GM18505 (cell line): ENCODE measurements at regions not wholly inside any gene's neighbourhood (a gene's known extent, or its start where the extent isn't known, plus 50 kb on each side); places are given as distances from the start of the nearest gene placed in this dataset.

ENCODE experiments used
- ATAC-seq: cut with Tn5 transposase; IDR thresholded peaks from one replicate; pipeline ENCODE4 v1.9.1; 2021; ENCODE audit not compliant: unreplicated experiment
- POLR2A ChIP-seq: IDR thresholded peaks from 4 replicates; pipeline ENCODE4 v1.6.1; 2011; ENCODE audit warnings: borderline replicate concordance; ENCODE audit not compliant: insufficient read depth, insufficient read length; ENCODE audit errors: extremely low read depth

DNA sequence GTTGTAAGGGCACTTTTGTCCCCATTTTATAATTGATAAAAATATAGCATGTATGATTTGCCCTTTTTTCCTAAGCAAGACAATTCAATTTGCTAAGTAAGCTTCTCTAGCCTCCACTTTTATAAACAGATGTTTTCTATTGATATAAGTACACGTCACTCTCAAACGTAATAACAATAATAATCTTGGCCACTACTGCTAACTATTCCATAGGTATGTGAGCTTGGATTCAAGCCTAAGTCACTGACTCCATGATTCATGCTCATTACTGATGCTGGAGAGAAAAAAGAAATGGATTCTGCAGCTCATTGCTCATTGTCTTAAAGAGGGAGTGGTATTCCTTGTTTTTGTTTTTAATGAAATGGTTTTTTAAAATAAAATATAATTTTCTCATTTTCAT lies 661.0 kb downstream of the GALC start:
- ATAC-seq = no peak
- TF ChIP-seq POLR2A = no peak

DNA sequence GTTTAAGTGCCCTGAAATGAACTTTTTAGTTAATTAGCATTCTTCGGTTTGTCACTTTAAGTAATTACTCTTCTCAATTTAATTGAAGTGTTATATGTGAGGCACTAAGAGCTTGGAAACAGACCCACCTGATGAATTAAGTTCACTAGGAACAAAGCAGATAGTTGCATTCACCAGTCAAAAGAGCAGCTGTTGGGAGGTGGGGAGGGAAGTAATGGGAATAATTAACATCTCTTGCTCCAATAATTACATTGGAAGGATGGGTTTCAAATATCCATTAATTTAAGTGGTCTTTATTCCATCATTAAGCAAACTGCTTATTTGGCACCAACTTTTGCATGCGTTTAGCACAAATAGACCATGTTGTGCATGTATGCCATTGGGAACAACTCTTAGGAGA lies 667.2 kb downstream of the GALC start:
- no peak for ATAC-seq
- no peak for TF ChIP-seq POLR2A

DNA sequence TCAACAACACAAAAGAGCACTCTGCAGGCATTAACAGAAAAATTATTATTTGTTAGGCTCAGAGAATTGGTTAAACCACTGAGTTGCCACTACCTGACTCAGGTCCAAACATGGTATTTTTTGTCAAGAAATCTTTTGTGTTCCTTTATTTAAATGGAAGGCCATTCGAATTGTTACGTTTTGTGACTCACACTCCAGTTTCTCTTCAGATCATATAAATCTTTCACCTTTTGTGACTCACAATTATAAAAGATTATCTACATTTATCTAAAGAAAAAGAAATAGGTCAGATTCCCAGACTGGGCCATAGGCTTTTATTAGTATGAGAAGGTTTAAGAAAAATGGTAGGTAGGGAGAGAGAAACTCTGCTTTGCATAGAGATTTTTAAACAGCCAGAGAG lies 669.8 kb downstream of the GALC start:
- TF ChIP-seq POLR2A = no peak
- ATAC-seq = no peak

DNA sequence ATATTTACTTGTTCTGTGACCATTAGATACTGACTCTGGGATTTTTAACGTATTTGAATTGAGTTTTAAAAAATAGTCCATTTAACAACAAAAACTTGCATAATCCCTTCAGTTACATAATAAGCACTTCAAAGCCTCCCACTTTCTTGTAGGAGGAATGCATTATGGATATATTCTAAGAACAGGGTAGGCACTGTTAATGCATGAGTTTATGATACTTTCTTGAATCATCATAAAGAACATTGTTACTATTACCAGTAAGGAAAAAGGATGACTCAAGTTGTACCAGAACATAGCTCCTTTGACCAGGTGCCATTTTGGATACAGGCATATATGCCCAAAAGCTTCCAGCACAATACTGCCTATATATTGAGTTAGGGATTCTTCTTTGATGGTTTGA lies 671.4 kb downstream of the GALC start:
- TF ChIP-seq POLR2A = no peak
- ATAC-seq = no peak

DNA sequence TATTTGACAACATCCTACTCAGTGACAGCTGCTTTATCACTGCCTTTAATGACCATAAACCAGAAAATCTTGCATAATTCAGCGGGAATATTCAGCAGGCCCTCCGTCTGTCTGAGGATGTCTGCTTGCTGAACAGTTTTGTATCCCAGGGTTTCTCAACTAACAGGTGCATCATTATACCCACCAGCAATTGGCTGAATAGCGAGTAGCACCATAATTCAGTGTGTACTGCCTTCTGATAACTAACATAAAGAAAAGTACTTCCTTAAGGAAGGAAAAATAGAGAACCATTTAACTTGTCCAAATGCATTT lies 680.1 kb downstream of the GALC start:
- ATAC-seq = no peak
- no peak for TF ChIP-seq POLR2A

DNA sequence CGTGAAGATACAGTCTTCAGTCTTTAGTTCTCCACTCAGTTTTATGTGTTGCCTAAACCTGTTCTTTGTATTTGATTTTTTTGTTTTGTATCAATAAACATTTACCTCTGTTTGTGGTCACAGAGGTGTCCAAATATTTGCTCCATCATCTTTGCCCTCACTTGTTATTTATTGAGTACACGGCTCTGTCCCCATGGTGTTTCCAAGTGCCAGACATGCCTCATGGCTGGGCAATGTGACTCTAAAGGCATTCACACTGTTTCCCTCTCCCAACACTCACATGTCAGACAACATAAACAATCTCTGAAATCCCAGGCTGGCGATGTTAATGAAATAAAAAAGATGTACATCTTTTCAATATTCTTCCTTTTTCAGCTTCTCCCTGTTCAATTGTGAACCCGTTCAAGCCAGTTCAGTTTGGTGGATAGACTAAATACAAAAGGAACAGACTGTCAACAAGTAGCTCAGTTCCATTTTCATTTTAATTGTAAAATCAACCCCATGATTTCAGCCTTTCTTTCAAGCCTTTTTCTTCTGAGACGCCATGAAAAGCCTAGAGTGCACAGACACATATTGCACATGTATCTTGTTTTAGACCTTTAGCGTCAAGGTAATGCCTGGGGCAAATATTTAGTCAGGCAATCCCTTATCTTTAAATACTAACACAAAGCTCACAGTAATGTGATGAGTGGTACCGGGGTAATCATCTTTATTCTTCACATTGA lies 680.7 kb downstream of the GALC start:
- no peak for ATAC-seq

DNA sequence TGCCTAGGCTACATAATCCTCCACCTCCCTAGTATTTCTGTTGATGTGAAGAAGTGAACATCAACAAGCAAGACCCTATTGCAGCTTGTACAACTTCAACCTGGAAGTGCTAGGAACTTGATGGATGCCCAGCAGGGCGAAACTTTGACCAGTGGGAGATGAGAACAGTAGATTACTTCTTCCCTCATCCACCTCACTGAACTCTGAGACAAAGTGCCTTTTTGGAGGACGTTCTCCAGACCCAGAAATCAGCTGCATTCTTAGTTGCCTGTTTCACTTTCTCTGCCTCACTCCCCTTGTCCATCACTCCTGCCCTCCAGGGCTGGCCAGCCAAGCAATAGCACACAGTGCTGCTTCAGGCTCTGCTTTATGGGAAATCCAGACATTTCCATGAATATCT lies 683.4 kb downstream of the GALC start:
- TF ChIP-seq POLR2A = no peak
- no peak for ATAC-seq

More for the DNA sequence above, 680.7 kb downstream of the GALC start:
- TF ChIP-seq POLR2A = no peak

DNA sequence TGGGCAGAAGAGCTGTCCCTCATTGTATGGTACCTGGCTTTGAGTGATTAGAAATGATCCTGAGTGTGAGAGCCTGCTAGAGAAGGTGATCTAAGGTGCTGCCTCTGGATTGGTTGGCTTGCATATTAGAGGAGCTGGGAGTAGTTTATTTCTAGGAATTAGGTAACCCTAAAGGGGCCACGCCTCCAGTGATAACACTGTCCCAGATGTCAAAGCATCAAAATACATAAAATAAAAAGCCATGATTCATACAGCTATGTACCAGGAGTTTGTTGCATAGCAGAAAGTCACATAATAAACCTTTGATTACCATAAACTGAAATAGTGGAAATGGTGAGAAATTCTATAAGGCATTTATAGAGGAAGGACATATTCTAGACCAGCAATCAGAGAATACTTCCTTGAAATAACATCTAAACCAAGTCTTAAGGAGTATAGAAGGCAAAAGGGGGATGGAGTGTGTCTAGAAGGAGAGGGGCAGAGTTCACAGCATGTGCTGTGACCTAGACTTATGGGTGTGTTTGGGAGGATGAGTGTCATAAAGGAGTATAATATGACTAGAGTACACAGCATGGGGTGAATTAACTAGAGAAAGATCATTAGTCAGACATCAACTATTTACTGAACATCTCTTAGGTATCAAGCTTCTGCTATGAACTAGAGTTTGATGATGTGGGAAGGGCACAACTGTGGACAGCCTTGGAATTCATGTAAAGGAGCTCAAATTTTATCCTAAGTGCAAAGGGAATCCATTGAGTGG lies 686.4 kb downstream of the GALC start:
- no peak for ATAC-seq
- TF ChIP-seq POLR2A = no peak

DNA sequence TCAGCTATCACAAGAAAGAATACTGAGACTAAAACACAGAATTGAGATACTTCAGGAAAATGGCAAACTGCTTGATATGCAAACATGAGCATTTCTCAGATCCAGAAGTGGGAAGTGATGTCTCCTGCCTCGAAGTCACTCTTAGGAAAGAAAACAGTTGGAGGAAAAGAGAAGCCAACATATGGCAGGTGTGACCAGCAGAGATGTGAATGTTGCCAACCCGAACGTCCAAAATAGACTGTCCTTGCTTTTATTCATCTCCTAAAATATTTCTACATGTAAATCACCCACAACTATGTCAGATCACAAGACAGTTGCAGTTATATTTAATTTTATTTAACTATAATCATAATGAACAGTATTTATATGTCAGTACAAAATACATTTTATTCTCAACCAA lies 687.6 kb downstream of the GALC start:
- no peak for ATAC-seq
- no peak for TF ChIP-seq POLR2A

DNA sequence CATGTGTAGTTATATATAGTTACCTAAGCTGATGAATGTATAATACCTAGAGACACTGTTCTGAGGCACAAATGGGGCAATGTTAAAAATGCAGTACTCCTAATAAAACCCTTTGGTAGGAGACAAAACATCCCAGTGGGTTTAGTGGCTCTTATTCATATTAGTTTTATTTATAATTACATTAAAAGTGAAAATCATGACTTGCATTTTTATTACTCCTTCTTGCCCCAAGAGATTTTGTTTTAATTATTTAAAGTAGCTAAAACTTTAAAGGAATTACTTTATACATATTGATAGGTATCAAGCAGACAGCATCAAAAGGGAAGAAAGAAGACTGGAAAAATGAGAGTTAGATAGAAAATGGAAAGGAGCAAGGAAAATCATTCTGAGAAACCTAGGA lies 688.6 kb downstream of the GALC start:
- TF ChIP-seq POLR2A = no peak
- ATAC-seq = no peak

DNA sequence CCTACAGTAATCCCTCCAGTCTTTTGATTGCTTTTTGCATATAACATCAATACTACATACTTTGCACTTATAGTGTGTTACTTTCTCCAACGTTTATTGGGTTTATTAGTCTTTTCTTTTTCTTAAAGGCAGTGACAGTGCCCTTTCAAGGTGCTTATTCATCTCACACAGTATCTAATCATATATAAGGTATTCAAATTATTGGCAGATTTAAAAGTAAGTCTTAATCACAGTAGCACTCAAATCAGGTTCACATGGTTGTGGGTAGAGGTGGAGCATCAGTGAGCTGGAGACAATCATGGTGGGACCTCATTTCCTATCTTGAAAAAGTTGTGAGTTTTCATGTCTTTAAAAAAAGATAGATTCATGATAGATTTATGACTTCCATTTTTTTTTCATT lies 706.2 kb downstream of the GALC start:
- no peak for TF ChIP-seq POLR2A

DNA sequence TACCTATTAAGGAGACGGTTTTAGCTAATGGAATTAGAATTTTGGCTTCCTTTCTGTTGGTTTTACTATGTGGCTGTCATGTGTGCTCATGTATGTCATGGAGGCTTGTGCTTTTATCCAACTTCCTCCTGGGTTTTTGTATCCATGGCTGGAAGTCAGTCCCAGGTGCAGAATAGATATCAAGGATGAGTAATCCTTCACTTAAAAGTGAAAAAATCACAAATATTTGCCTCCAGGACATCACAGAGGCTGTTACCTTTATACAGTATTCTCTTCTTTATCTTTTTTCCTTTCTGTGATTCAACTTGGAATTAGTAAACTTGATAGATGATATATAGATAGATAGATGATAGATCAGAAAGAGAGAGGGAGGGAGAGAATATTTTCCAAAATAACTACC lies 706.8 kb downstream of the GALC start:
- no peak for TF ChIP-seq POLR2A
- ATAC-seq = no peak

More for the DNA sequence above, 706.2 kb downstream of the GALC start:
- ATAC-seq = no peak

DNA sequence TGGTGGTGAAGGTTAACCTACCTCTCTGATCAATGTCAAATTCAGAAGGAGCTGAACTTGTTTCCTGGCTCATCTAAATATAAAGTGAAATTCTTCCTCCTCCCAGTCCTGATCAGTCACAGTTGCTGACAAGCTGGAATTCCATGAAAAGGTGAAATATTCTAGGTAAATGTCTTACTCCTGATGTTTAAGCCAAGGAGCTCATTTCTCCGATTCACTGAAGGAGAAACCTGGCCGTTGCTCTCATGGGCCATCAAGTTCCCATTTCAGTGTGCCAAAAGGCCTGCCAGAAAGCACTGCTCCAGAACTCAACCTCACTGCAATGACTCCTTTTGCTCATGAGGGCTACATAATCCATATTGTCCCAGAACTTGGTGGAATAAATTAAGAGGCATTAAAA lies 707.5 kb downstream of the GALC start:
- no peak for ATAC-seq
- TF ChIP-seq POLR2A = no peak

DNA sequence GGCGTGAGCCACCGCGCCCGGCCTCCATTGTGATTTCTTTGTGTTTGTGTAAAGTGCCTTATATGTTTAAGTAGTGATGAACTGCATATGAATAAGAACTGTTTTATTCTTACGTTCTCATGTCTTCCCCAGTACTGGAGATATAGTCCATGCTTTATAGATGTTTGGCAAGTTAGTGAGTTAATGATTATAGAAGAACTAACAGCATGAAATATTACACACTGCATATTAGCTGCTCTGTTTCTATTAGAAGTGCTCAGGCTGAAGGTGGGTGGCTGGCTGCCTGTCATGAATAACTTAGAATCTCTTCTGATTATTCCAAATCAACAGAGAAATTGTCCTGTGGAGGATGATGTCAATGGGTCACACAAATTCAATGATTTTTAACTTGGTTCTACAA lies 709.4 kb downstream of the GALC start:
- no peak for TF ChIP-seq POLR2A
- no peak for ATAC-seq
